Ascending aorta (tissue), 2 donors: ENCODE measurements at regions not wholly inside any gene's neighbourhood (a gene's known extent, or its start where the extent isn't known, plus 50 kb on each side); places are given as distances from the start of the nearest gene placed in this dataset.

Experiments
- DNase-seq, 2 donors: peaks; one replicate each; pipeline ENCODE4 v3.0.0-alpha.2; 2019; ENCODE audit warnings: low spot score in 2 of 2
- H3K27ac ChIP-seq, 2 donors: fragments of 200-600 bp; sonication (generic); one replicate each; pipeline ENCODE4 v1.5.1; 2016 to 2017; ENCODE audit warnings: mild to moderate bottlenecking in 1 of 2
- H3K27me3 ChIP-seq: fragments of 200-600 bp; sonication (generic); one replicate; pipeline ENCODE4 v1.5.1; 2017
- H3K36me3 ChIP-seq, 2 donors: fragments of 200-600 bp; sonication (generic); one replicate each; pipeline ENCODE4 v1.5.1; 2016
- H3K4me1 ChIP-seq, 2 donors: fragments of 200-600 bp; sonication (generic); one replicate each; pipeline ENCODE4 v1.5.1; 2016 to 2017; ENCODE audit warnings: mild to moderate bottlenecking in 1 of 2
- H3K4me3 ChIP-seq, 2 donors: fragments of 200-600 bp; sonication (generic); one replicate each; pipeline ENCODE4 v1.5.1; 2016 to 2017; ENCODE audit warnings: mild to moderate bottlenecking in 1 of 2
- H3K9me3 ChIP-seq, 2 donors: fragments of 200-600 bp; sonication (generic); one replicate each; pipeline ENCODE4 v1.5.1; 2016
- intact Hi-C: fragments of 100-400 bp; cut with DNase I; formaldehyde crosslinking; loops from one replicate; pipeline ENCODE4 v1.15.1; 2023
- TF ChIP-seq, protein P1 (sequence below), 3 experiments: fragments of 200-600 bp in 2 of 3; fragments of 450-650 bp in 1 of 3; sonication (generic) in 2 of 3; IDR thresholded peaks; one replicate each; pipeline ENCODE4 v1.5.1; 2016 to 2019; ENCODE audit warnings: antibody characterized with exemption in 3 of 3, mild to moderate bottlenecking in 1 of 3, moderate library complexity in 1 of 3

DNA sequence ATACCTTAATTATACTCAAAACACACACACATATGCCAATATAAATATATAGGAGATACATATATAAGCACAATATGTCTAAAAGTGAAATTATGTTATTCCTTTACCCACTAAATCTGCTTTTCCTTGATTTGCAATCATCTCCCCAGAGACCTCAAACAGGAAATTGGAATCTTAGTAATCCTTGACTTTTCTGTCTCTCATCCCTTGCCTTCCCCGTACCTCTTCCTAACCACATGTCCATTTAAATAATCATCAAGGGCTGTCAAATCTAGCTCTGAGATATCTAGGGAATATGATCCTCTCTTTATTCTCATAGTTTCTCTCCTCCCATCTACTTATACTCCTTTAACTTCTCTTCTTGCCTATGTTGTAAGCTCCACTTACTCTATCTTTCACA lies 336.6 kb downstream of the HGF start:
- TF ChIP-seq, protein P1, sequence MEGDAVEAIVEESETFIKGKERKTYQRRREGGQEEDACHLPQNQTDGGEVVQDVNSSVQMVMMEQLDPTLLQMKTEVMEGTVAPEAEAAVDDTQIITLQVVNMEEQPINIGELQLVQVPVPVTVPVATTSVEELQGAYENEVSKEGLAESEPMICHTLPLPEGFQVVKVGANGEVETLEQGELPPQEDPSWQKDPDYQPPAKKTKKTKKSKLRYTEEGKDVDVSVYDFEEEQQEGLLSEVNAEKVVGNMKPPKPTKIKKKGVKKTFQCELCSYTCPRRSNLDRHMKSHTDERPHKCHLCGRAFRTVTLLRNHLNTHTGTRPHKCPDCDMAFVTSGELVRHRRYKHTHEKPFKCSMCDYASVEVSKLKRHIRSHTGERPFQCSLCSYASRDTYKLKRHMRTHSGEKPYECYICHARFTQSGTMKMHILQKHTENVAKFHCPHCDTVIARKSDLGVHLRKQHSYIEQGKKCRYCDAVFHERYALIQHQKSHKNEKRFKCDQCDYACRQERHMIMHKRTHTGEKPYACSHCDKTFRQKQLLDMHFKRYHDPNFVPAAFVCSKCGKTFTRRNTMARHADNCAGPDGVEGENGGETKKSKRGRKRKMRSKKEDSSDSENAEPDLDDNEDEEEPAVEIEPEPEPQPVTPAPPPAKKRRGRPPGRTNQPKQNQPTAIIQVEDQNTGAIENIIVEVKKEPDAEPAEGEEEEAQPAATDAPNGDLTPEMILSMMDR (IDR thresholded peaks at IDR 0.05): no peak
- Histone ChIP-seq H3K4me3 (no peak overlapping the region), H3K27me3 (no peaks in the 10 kb centered on the region)

DNA sequence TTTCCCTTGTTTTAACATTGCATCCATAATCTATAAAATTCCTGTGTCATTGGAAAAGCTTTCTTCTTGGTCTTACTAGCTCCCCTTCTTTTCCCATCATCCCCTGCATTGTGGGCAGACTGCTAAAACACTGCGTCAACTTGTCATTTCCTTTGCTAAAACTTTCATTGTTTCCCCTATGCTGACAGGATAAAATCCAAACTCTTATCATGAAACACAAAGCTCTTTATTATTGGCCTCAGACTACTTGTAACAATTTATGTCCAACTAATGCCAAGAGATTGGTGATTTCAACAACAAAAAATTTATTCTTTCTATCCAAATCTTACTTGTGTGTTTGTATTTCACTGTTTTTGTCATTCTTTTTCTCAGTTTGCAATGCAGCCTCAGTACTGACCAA lies 339.1 kb downstream of the HGF start:
- H3K36me3 ChIP-seq: no peaks in the 10 kb centered on the region
- no peak overlapping the region for H3K27ac ChIP-seq
- TF ChIP-seq, protein P1 (IDR thresholded peaks at IDR 0.05): no peak
- H3K4me3 ChIP-seq: no peak overlapping the region
- no peaks in the 10 kb centered on the region for H3K27me3 ChIP-seq
- DNase-seq: no peak
- H3K4me1 ChIP-seq: no peaks in the 10 kb centered on the region
- H3K9me3 ChIP-seq: no peaks in the 10 kb centered on the region
- intact Hi-C loops: no loop called here

More for the DNA sequence above, 336.6 kb downstream of the HGF start:
- H3K4me1 ChIP-seq: no peaks in the 10 kb centered on the region
- no peaks in the 10 kb centered on the region for H3K36me3 ChIP-seq
- no peak overlapping the region for H3K27ac ChIP-seq
- intact Hi-C loops: no loop called here
- no peak for DNase-seq
- no peaks in the 10 kb centered on the region for H3K9me3 ChIP-seq

DNA sequence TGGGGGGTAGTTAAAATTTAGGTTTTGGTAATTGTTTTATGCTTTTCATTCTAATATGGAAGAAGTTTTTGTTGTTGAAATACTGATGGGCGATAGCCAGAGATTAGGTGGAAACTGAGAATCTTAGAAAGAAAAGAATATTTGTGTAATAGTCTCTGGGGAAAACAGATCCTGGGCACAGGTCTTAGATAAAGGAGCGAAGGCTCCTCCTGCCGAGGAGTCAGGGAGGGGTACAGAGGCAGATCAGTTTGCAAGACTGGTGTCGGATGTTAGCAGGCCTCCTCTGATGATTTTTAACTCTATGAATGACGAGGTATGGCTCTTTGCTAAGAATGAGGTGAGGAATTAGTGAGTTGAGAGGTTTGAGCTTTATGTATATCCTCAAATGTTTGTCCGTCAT lies 339.7 kb downstream of the HGF start:
- TF ChIP-seq, protein P1 (IDR thresholded peaks at IDR 0.05): no peak
- no peak for DNase-seq
- Histone ChIP-seq H3K27me3 (no peaks in the 10 kb centered on the region), H3K4me3 (no peak overlapping the region), H3K27ac (no peak overlapping the region), H3K9me3 (no peaks in the 10 kb centered on the region), H3K4me1 (no peaks in the 10 kb centered on the region), H3K36me3 (no peaks in the 10 kb centered on the region)
- intact Hi-C loops: no loop called here

DNA sequence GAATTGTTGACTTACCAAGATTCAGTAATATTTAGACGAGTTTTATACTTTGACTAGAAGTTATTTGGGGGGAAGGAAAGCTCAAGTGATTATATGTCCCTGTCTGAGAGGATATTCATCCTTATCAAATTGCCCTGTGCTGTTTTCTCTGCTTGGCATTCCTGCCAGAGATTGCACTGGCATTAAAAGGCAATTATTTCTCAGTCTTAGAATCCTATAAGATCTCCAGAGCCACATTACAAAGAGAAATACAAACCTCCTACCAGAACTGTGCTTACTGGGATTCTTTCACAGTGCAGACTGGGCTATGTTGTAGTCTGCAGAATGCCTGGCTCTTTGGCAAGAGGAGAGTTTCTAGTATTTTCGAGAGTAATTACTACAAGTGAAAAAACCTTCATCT lies 342.4 kb downstream of the HGF start:
- Histone ChIP-seq H3K27me3 (no peaks in the 10 kb centered on the region), H3K9me3 (no peaks in the 10 kb centered on the region), H3K4me1 (no peaks in the 10 kb centered on the region), H3K27ac (no peak overlapping the region), H3K4me3 (no peak overlapping the region), H3K36me3 (no peaks in the 10 kb centered on the region)
- intact Hi-C loops: no loop called here
- no peak for DNase-seq
- TF ChIP-seq, protein P1 (IDR thresholded peaks at IDR 0.05): no peak

DNA sequence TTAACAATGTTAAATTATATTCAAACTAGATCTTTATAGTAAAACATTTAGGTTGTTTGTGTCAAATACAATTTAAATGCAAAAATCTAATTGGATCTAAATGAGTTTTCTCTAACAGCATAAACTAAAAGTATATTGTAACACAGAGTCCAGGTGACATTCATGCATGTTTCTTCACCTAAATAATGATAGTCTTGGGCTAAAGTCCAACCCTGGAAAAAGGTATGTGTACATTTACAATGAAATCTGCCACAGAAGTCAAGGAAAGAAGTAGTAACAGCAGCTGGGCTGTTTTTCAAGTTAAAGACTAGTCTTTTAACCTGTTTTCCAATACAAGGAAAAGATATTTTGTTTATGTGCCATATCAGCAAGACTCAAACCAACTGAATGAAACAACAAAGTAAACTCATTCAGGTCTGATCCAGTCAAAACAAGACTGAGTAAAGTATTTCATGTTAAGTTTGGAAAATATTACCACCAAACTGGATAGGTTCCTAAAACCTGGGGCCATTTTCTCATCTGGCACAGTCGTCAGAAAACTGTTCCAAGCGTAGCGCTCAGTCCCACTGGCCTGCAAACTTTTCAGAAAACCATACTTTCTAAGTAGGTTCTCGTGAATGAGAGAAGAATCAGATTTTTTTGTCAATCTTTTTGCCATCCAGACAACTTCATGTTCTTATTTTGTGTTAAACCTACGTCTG lies 349.2 kb downstream of the HGF start:
- intact Hi-C loops: no loop called here
- Histone ChIP-seq H3K36me3 (no peaks in the 10 kb centered on the region), H3K9me3 (no peaks in the 10 kb centered on the region), H3K4me1 (no peaks in the 10 kb centered on the region), H3K4me3 (no peak overlapping the region), H3K27ac (no peak overlapping the region), H3K27me3 (no peaks in the 10 kb centered on the region)
- DNase-seq: no peak
- TF ChIP-seq, protein P1 (IDR thresholded peaks at IDR 0.05): no peak

DNA sequence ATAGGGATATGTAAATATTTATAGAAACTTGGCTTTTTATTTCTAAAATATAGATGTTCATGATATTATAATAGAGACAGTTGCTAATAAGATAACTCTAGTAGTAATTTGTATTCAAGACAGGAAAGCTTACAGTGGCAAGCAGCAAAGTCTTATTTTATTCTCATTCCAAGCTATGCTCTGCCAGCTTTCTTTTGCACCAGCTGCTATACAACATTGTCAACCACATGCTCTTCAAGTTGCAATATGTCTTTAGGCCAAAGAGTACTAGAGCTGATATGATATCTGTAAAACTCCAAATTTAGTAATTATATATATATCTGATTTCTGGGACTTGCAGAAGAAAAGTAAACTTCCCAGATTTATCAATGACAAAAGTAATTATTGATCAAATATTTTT lies 350.1 kb downstream of the HGF start:
- DNase-seq: no peak
- H3K9me3 ChIP-seq: no peaks in the 10 kb centered on the region
- H3K4me3 ChIP-seq: no peak overlapping the region
- intact Hi-C loops: no loop called here
- TF ChIP-seq, protein P1 (IDR thresholded peaks at IDR 0.05): no peak
- no peaks in the 10 kb centered on the region for H3K4me1 ChIP-seq
- no peak overlapping the region for H3K27ac ChIP-seq
- no peaks in the 10 kb centered on the region for H3K27me3 ChIP-seq
- H3K36me3 ChIP-seq: no peaks in the 10 kb centered on the region
